HS-27A (cell line): ENCODE measurements at regions not wholly inside any gene's neighbourhood (a gene's known extent, or its start where the extent isn't known, plus 50 kb on each side); places are given as distances from the start of the nearest gene placed in this dataset.
"Not testable (repeated sequence)": the region's sequence is repeated elsewhere in the genome, so short reads cannot be mapped to it uniquely, and the experiment has no call there.

Experiments used
- DNase-seq: peaks from one replicate; pipeline ENCODE4 v3.0.0-alpha.2; 2012; ENCODE audit warnings: low read depth, missing footprints

GRCh38 chr14:87309557-87309956 lies 683.4 kb downstream of the GALC start:
- no peak for DNase-seq

DNA sequence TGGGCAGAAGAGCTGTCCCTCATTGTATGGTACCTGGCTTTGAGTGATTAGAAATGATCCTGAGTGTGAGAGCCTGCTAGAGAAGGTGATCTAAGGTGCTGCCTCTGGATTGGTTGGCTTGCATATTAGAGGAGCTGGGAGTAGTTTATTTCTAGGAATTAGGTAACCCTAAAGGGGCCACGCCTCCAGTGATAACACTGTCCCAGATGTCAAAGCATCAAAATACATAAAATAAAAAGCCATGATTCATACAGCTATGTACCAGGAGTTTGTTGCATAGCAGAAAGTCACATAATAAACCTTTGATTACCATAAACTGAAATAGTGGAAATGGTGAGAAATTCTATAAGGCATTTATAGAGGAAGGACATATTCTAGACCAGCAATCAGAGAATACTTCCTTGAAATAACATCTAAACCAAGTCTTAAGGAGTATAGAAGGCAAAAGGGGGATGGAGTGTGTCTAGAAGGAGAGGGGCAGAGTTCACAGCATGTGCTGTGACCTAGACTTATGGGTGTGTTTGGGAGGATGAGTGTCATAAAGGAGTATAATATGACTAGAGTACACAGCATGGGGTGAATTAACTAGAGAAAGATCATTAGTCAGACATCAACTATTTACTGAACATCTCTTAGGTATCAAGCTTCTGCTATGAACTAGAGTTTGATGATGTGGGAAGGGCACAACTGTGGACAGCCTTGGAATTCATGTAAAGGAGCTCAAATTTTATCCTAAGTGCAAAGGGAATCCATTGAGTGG lies 686.4 kb downstream of the GALC start:
- no peak for DNase-seq

DNA sequence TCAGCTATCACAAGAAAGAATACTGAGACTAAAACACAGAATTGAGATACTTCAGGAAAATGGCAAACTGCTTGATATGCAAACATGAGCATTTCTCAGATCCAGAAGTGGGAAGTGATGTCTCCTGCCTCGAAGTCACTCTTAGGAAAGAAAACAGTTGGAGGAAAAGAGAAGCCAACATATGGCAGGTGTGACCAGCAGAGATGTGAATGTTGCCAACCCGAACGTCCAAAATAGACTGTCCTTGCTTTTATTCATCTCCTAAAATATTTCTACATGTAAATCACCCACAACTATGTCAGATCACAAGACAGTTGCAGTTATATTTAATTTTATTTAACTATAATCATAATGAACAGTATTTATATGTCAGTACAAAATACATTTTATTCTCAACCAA lies 687.6 kb downstream of the GALC start:
- no peak for DNase-seq

- DNase-seq: no peak
Observed at GRCh38 chr14:87304404-87304803, 688.6 kb downstream of the GALC start.

DNA sequence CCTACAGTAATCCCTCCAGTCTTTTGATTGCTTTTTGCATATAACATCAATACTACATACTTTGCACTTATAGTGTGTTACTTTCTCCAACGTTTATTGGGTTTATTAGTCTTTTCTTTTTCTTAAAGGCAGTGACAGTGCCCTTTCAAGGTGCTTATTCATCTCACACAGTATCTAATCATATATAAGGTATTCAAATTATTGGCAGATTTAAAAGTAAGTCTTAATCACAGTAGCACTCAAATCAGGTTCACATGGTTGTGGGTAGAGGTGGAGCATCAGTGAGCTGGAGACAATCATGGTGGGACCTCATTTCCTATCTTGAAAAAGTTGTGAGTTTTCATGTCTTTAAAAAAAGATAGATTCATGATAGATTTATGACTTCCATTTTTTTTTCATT lies 706.2 kb downstream of the GALC start:
- no peak for DNase-seq

DNA sequence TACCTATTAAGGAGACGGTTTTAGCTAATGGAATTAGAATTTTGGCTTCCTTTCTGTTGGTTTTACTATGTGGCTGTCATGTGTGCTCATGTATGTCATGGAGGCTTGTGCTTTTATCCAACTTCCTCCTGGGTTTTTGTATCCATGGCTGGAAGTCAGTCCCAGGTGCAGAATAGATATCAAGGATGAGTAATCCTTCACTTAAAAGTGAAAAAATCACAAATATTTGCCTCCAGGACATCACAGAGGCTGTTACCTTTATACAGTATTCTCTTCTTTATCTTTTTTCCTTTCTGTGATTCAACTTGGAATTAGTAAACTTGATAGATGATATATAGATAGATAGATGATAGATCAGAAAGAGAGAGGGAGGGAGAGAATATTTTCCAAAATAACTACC lies 706.8 kb downstream of the GALC start:
- no peak for DNase-seq

DNA sequence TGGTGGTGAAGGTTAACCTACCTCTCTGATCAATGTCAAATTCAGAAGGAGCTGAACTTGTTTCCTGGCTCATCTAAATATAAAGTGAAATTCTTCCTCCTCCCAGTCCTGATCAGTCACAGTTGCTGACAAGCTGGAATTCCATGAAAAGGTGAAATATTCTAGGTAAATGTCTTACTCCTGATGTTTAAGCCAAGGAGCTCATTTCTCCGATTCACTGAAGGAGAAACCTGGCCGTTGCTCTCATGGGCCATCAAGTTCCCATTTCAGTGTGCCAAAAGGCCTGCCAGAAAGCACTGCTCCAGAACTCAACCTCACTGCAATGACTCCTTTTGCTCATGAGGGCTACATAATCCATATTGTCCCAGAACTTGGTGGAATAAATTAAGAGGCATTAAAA lies 707.5 kb downstream of the GALC start:
- no peak for DNase-seq

GRCh38 chr14:87283547-87283946 lies 709.4 kb downstream of the GALC start:
- no peak for DNase-seq

DNA sequence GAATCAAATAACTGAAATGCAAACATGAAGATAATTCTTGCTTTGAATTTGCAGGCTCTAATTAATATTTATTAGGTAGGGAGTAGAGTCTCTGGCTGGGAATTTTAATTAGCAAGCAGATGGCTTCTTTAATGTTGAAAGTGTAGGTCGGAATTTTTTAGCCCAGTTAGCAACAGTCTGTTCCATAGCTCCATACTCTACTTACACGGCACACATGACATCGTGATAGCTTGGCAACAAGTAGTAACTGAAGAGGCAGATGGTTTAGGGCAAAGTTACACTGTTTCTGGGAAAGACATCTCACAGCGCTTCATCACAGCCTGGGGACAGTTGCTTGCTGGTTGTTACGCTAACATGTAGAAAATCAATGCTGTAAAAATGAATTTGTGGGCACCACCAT lies 710.7 kb downstream of the GALC start:
- no peak for DNase-seq

- no peak for DNase-seq
Observed at GRCh38 chr14:87278415-87278814, 714.6 kb downstream of the GALC start.

- no peak for DNase-seq
Observed at GRCh38 chr14:87271331-87271730, 721.7 kb downstream of the GALC start.

- DNase-seq: no peak
Observed at GRCh38 chr14:87268997-87269396, 724.0 kb downstream of the GALC start.

- no peak for DNase-seq
Observed at GRCh38 chr14:87264796-87265195, 728.2 kb downstream of the GALC start.

DNA sequence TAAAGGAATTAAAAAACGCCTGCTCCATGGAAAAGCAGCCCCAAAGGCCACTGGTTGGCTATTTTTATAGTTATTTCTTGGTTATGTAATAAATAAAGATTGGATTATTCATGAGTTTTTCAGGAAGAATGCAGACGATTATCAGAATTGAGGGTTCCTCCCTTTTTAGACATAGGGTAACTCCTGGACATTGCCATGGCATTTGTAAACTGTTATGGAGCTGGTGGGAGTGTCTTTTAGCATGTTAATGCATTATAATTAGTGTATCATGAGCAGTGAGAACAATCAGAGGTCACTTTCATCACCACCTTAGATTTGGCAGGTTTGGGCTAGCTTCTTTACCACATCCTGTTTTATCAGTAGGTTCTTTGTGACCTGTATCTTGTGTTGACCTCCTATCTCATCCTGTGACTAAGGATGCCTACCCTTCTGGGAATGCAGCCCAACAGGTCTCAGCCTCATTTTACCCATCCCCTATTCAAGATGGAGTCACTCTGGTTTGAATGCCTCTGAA lies 728.7 kb downstream of the GALC start:
- DNase-seq: no peak

DNA sequence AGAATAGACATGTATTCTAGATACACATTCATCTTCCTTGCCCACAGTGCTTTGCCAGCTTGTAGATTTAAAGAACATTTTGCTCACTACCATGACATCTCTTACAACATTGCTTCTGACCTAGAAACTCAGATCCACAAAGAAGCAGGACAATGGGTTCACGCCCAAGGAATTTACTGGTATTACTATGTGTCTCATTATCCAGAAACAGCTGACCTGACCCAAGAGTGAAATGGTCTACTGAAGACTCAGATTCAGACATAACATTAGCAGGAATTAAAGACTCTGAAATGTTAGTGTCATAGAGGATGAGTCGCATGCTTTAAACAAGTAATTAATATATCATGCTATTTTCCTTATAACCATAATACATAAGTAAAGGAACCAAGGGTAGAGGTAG lies 731.4 kb downstream of the GALC start:
- DNase-seq: no peak

- no peak for DNase-seq
Observed at GRCh38 chr14:87260460-87260859, 732.5 kb downstream of the GALC start.

- no peak for DNase-seq
Observed at GRCh38 chr14:87257421-87257820, 735.6 kb downstream of the GALC start.

- DNase-seq: no peak
Observed at GRCh38 chr14:87255058-87255457, 737.9 kb downstream of the GALC start.

- no peak for DNase-seq
Observed at GRCh38 chr14:87254331-87254874, 738.6 kb downstream of the GALC start.

- not testable (repeated sequence) for DNase-seq
Observed at GRCh38 chr14:87253791-87254190, 739.2 kb downstream of the GALC start.

DNA sequence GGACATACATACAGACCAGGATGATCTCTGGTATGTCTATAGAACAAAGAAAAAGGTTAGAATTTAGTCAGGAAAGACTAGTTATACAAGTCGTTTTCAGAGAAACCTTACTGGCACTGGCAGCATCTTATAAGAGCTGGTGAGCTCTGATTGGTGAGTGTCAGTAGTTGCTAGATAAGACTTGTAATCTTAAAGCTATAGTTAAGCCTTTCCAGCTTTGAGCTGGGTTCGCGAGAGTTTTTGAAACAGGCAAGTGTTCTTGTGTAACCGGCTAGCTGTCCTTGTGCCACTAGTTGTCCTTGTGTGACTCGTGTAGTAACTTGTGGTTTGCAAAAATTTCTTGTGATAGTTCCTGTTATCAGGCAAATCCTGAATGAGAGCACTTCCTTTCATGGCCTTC lies 740.9 kb downstream of the GALC start:
- no peak for DNase-seq

DNA sequence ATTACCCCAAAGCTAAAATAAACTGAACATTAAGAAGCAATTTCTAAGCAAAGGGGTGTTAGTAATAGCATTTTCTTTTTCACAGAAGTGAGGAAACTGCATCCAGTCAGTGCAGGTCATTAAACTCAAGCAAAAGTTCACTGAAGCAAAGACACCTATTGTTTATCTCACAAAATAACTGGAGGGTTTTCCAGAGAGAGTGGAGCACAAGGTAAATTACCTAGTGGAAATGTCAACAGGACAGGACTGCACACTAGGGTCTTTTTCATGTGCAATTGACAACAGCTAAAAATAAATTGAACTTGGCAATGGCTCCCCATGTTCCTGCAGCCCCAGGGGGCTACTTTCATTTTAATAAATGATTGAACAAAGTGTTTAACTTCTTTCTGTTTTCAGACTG lies 742.0 kb downstream of the GALC start:
- no peak for DNase-seq

GRCh38 chr14:87241018-87241768 lies 751.8 kb downstream of the GALC start:
- DNase-seq: no peak
